ENCODE measurements at regions not wholly inside any gene's neighbourhood (a gene's known extent, or its start where the extent isn't known, plus 50 kb on each side); places are given as distances from the start of the nearest gene placed in this dataset.

DNA sequence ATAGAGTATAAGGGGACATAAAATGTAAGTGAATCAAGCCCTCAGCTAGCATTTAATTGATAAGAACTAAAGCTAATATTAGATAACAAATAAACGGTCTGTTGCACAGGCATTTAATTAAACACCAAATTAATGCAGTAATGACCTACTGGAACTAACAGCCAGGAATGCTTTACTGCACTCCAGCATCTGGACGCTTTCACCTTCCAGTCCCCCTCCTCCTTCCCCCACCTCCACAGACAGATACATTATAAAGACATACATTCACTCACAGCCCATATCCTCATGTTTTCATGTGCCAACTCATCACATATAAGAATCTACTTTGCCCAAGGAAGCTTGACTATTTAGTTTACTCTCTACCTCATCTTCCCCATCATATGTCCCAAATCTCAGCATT lies 337.4 kb upstream of the PIK3C3 start:
- DNase-seq: no peak

DNA sequence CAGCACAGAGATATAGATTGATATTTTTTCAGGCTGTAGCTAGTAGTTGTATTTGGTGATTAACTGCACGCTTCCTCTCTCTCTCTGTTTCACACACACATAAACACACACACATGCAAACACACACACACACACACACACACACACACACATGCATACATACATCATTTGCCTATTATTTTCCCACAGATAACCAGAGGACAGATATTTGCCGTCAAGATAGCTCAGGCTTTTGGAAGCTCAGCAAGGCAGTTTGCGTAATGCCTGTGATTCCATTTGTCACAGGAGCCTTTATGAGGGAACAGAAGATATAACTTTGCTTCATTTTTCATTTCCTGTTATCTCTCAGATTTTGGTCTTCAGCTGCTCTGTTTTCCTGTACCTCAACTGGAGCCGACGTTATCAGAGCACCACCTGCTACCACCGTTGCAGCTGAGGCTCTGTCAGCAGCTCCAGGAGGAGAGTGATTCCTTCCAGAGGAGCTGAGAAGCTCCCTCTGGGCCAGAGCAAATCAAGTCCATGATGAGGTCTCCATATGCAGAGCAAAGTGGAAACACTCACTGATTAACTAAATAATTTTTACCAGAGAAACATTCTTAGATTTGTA lies 341.9 kb upstream of the PIK3C3 start:
- no peak for DNase-seq

DNA sequence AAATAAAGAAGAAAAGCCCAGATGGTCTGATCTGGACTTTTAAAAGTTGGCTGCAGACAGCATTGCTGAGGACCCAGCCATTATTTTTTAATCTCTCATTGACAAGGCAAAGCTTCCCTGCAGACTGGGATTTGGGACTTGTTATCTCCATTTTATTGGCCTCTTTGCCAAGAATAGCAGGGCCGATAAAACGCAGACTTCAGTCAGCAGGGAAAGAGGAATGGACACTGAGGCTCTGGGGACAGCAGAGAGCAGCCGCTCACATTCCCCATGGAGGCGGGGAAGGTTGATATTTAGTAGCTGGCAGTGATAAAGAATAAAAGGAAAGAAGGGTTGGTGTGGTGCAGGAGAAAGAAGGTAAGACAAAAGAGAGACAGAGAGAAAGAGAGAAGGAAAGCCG lies 350.1 kb upstream of the PIK3C3 start:
- DNase-seq: no peak

DNA sequence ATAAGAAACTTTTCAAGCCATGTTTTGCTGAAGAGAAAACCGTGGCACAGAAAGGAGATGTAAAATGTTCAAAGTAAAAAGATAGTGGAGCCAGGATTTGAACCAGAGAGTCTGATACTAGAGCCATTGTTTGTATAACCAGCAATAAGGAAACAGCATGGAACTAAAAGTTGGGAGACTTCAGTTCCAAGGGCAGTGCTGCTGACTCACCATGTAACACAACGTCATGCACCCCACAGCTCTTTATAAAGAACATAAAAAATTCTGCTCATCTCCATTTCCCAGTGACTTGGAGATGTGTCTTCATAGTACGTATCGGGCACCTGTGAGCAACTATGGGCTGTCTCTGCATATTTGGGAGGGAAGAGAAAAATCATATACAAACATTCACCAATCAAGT lies 353.0 kb upstream of the PIK3C3 start:
- no peak for DNase-seq

GRCh38 chr18:41600693-41601391 lies 354.2 kb upstream of the PIK3C3 start:
- no peak for DNase-seq

- no peak for DNase-seq
Measured at GRCh38 chr18:41599466-41599865, 355.6 kb upstream of the PIK3C3 start.

GRCh38 chr18:41594582-41594981 lies 360.5 kb upstream of the PIK3C3 start:
- DNase-seq: peak in 1 of 2 experiments; percentile 15

DNA sequence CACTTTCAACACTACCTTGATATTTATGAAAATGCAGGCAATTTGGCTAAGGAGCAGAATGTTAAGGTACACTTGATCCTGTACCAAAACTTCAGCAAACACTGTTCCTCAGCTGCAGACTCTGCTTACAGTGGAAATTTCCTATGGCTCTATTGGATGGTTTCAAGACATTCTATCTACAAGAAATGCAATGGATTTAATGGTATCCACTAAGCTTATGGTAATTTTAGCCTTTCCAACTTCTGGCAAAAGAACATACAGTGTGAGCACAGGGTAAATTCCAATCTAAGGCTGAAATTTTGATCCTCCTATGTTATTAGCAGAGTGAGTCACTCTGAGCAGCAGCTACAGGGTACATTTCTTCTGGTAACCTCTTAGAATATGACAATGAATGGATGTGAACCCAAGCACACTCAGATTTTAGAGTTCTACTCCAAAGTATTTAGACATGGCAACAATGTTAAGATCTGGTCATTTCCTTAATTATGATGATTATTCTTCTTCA lies 361.8 kb upstream of the PIK3C3 start:
- no peak for DNase-seq

DNA sequence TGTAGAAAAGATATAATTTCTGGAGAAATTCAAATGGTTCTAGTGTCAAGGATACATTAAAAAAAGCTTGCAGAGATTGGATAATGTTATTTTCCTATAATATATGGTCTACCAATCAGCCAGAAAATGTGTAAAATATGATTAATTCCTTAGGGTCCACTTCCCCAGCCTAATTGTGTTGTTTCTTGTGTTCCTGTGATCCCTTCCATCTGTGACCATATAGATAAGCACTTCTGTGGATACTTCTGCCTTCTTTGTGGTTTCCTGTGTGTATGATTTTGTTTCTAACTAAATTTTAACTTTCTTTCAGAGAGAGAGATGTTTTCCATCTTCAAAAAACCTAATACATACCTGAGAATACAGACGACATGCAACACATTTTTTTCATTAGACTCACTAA lies 367.1 kb upstream of the PIK3C3 start:
- DNase-seq: no peak

GRCh38 chr18:41585512-41585911 lies 369.5 kb upstream of the PIK3C3 start:
- DNase-seq: no peak

GRCh38 chr18:41579185-41579584 lies 375.8 kb upstream of the PIK3C3 start:
- no peak for DNase-seq

- no peak for DNase-seq
Measured at GRCh38 chr18:41577529-41577928, 377.5 kb upstream of the PIK3C3 start.

DNA sequence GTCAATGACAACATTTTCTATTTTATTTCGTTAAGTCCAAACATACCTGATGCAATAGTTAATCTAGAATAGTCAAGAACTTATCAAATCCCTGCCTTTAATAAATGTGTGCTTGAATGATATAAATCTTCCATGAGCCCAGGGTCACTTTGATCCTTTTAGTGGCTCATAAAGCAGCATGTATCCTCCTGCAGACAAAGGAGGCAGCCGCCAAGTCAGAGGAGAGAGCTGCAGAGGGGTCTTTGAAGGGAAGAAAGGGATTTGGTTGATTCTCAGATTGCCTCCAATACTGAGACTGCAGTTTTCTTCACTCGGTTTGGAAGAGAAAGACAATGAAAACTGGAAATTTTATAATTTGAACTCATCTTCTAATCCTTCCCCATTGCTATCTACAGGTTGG lies 378.4 kb upstream of the PIK3C3 start:
- DNase-seq: no peak

DNA sequence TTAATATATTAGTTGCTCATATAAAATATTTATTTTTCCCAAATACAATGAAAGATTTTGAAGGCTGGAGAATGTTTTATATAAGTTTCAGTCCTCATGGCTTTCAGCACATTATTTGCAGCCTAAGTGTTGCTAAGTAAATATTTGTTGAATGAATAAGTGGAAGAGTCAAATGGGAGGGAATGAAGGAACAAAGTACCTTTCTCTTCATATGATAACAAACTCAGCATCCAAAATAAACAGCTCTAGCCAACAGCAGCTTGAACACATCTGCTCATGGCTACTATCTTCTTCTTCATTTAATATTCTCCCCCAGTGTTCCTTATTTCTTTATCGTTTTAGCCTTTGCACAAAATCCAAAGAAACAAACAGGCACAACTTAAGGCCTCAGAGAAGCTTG lies 385.2 kb upstream of the PIK3C3 start:
- DNase-seq: no peak

- no peak for DNase-seq
Measured at GRCh38 chr18:41561961-41562360, 393.1 kb upstream of the PIK3C3 start.

DNA sequence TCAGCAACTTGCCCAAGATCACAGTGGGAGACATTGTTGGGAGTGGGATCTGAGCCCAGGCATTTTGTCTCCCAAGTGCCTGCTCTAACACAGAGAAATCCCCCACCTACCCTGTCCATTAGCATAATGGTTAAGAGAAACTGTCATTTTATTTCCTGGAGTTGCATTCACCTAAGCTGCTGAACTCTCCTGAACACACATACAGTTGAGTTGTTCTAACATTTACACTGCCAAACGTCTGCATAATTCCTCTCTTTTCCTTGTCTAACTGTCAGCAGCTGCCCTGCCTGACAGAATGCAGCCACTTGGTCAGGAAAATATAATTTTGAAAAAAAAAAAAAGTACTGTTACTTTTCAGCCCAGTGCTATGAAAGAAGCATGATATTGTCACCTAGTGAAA lies 396.3 kb upstream of the PIK3C3 start:
- DNase-seq: no peak

DNA sequence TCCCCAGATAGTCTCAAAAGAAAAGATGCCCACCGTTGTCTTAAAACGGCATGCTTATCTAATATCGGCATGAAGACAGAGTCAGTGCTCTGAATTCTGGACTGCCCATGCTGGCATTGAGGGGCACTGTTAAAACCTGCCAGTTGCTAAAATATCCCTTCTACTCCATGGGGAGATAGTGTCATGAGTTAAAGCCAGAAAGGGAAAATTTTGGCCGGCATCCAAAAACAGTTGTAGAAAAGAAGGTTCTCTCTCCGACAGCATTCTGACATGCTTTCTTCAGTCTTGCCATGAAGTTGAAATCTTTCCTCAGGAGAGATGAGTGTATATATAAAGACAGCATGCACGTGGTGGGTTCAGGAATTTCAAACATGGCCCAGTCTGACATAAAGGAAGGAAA lies 401.3 kb upstream of the PIK3C3 start:
- DNase-seq: no peak

GRCh38 chr18:41548521-41549260 lies 406.3 kb upstream of the PIK3C3 start:
- no peak for DNase-seq

GRCh38 chr18:41545091-41545888 lies 409.7 kb upstream of the PIK3C3 start:
- DNase-seq: no peak

- peak in 1 of 2 experiments; percentile 26 for DNase-seq
Measured at GRCh38 chr18:41543815-41544214, 411.2 kb upstream of the PIK3C3 start.

DNA sequence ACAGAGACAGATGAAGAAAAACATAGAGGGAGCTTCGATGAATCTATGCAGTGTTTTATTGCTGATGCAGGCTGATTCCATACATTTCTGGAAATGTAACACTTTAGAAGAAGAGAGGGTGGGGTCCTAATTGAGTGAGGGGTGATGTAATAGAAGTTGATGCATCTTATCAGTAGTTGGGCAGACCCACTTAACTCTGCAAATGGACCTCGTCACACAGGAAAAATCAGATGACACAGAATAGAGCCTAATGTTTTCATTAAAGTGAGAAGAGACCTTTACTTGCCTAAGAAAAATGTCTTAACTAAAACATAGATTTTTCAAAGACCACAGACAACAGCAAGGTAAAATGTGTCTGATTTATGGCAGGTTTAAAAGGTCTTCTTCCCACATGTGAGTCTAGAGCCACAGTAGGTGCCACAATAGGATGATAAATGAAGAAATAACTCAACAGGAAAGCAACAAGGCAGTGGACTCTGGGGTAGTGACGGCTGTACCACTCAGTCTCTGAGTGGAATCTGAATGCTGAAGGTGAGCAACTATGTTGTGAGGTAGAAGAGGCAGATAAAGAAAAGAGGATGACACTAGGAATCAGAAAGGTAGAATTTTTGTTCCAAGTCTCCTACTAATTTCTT lies 414.7 kb upstream of the PIK3C3 start:
- no peak for DNase-seq

GRCh38 chr18:41538751-41539150 lies 416.3 kb upstream of the PIK3C3 start:
- no peak for DNase-seq

DNA sequence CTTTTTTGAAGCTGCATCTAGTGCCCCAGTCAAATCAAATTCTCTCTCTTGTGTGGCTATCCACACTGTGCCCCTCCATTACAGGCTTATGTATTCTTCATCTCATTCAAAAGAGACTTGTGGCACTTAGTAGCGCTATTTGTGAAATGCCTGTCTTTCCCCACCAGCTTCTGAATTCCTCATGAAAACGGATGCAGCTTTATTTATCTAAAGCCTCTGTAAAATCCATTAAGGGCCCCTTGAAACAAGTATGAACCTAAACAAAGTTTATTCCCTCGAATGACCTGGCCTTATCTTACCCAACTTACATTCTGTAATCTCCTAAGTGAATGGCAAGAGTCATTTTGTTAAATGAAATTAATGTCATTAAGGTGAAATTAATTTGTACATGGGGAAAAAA lies 417.4 kb upstream of the PIK3C3 start:
- DNase-seq: no peak
